Upper lobe of left lung (tissue), 6 donors: ENCODE measurements at regions not wholly inside any gene's neighbourhood (a gene's known extent, or its start where the extent isn't known, plus 50 kb on each side); places are given as distances from the start of the nearest gene placed in this dataset.
"Not testable (repeated sequence)": the region's sequence is repeated elsewhere in the genome, so short reads cannot be mapped to it uniquely, and the experiment has no call there.

Source experiments
- ATAC-seq, 2 donors: fragments of 200-7000 bp; cut with Tn5 transposase; one replicate each; pipeline ENCODE4 v1.9.1; 2022; ENCODE audit warnings: mild to moderate bottlenecking in 2 of 2, moderate library complexity in 2 of 2; ENCODE audit not compliant: low FRiP score in 2 of 2
- DNase-seq, 2 donors: peaks; one replicate each; pipeline ENCODE4 v3.0.0-alpha.2; 2019 to 2020
- H3K27ac ChIP-seq, 4 donors: fragments of 200-600 bp; sonication (generic); one replicate each; pipeline ENCODE4 v1.5.1; 2016 to 2019
- H3K27me3 ChIP-seq, 4 donors: fragments of 200-600 bp; sonication (generic); one replicate each; pipeline ENCODE4 v1.5.1; 2017 to 2019
- H3K36me3 ChIP-seq, 4 donors: fragments of 200-600 bp; sonication (generic); one replicate each; pipeline ENCODE4 v1.5.1; 2016 to 2019
- H3K4me1 ChIP-seq, 4 donors: fragments of 200-600 bp; sonication (generic); one replicate each; pipeline ENCODE4 v1.5.1; 2018 to 2019
- H3K4me3 ChIP-seq, 4 donors: fragments of 200-600 bp; sonication (generic); one replicate each; pipeline ENCODE4 v1.5.1; 2017 to 2019; ENCODE audit warnings: mild to moderate bottlenecking in 2 of 4, moderate library complexity in 1 of 4
- H3K9me3 ChIP-seq, 4 donors: fragments of 200-600 bp; sonication (generic); one replicate each; pipeline ENCODE4 v1.5.1; 2018 to 2019
- CTCF ChIP-seq, 6 experiments: fragments of 450-650 bp in 4 of 6; fragments of 200-600 bp in 2 of 6; sonication (generic) in 2 of 6; IDR thresholded peaks; one replicate each; pipeline ENCODE4 v1.5.1; 2016 to 2019; ENCODE audit warnings: antibody characterized with exemption in 6 of 6
- EP300 ChIP-seq, 4 donors: sonication (generic); formaldehyde crosslinking; IDR thresholded peaks; one replicate each; pipeline ENCODE4 v1.5.1; 2017; ENCODE audit warnings: antibody characterized with exemption in 4 of 4, control low read depth in 2 of 4
- POLR2A ChIP-seq, 4 donors: fragments of 450-650 bp; IDR thresholded peaks; one replicate each; pipeline ENCODE4 v1.5.1; 2016 to 2017; ENCODE audit warnings: antibody characterized with exemption in 4 of 4, mild to moderate bottlenecking in 2 of 4
- POLR2AphosphoS5 ChIP-seq, 2 donors: sonication (generic); formaldehyde crosslinking; IDR thresholded peaks; one replicate each; pipeline ENCODE4 v1.5.1; 2017; ENCODE audit warnings: antibody characterized with exemption in 2 of 2
- WGBS, 2 donors: methylation state at CpG; one replicate each; pipeline ENCODE4 v1.1.5; 2017 to 2018; 5-methylcytosine and 5-hydroxymethylcytosine counted together
- donor health status: DM: no; HTN: no; CAD: no; lungs with moderate emphysema.
- donor health status: DM: no; HTN: yes; CAD: no; lungs with severe emphysema.

- TF ChIP-seq POLR2AphosphoS5 (IDR thresholded peaks at IDR 0.05) = no peak
- TF ChIP-seq POLR2A (IDR thresholded peaks at IDR 0.05) = no peak
- TF ChIP-seq CTCF (IDR thresholded peaks at IDR 0.05) = no peak
- Histone ChIP-seq H3K4me1 (no peaks in the 10 kb centered on the region), H3K36me3 (no peaks in the 10 kb centered on the region), H3K9me3 (no peaks in the 10 kb centered on the region), H3K27ac (peak overlapping the region in 1 of 4 donors; percentile 21), H3K4me3 (no peak overlapping the region), H3K27me3 (peaks cover 0 to under 1% (median 0%) of the 10 kb centered on the region in 4 donors)
- DNase-seq (peak; percentile 19 to 80), ATAC-seq (no peak)
- WGBS, 2 donors = 76 to 90% methylated on average over 2 to 5 of the region's 9 CpGs
Observed at GRCh38 chr14:105857826-105858675, 331.7 kb downstream of the TMEM121 start.

DNA sequence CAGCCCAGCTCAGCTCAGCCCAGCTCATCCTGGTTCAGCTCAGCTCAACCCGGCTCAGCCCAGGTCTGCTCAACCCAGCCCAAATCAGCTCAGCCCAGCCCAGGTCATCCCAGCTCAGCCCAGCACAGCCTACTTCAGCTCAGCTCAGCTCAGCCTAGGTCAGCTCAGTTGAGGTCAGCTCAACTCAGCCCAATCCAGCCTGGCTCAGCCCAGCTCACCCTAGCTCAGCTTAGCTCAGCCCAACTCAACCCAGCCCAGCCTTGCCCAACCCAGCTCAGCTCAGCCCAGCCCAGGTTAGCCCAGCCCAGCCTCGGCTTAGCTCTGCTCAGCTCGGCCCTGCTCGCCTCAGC, 332.3 kb downstream of the TMEM121 start:
- no peaks in the 10 kb centered on the region for H3K36me3 ChIP-seq
- 86% methylated on average over 4 of the region's 4 CpGs; no CpG with 5 or more reads in 1 of the 2 donors for WGBS, 2 donors
- DNase-seq = no peak

DNA sequence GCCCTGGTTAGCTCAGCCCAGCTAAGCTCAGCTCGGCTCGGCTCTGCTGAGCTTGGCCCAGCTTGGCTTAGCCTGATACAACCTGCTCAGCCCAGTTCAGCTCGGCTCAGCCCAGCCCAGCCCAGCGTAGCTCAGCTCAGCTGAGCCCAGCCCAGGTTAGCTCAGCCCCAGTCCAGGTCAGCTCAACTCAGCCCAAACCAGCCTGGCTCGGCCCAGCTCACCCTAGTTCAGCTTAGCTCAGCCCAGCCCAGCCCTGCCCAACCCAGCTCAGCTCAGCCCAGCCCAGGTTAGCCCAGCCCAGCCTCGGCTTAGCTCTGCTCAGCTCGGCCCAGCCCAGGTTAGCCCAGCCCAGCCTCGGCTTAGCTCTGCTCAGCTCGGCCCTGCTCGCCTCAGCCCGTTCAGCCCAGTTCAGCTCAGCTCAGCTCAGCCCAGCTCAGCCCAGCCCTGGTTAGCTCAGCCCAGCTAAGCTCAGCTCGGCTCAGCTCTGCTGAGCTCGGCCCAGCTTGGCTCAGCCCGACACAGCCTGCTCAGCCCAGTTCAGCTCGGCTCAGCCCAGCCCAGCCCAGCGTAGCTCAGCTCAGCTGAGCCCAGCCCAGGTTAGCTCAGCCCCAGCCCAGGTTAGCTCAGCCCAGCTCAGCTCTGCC, 332.8 kb downstream of the TMEM121 start:
- H3K4me1 ChIP-seq, ATAC-seq, H3K36me3 ChIP-seq, H3K9me3 ChIP-seq, H3K27ac ChIP-seq, H3K27me3 ChIP-seq, H3K4me3 ChIP-seq: not testable (repeated sequence)
- peak; percentile 14 to 64 for DNase-seq
- WGBS, 2 donors = 76 to 90% methylated on average over 2 to 16 of the region's 16 CpGs

More for the DNA sequence above, 332.3 kb downstream of the TMEM121 start:
- ATAC-seq = peak in 1 of 2 donors; percentile 2
- no peak for TF ChIP-seq POLR2A (IDR thresholded peaks at IDR 0.05)
- no peak for TF ChIP-seq EP300 (IDR thresholded peaks at IDR 0.05)
- no peak for TF ChIP-seq CTCF (IDR thresholded peaks at IDR 0.05)
- TF ChIP-seq POLR2AphosphoS5 (IDR thresholded peaks at IDR 0.05) = no peak
- peak overlapping the region in 1 of 4 donors; percentile 21 for H3K27ac ChIP-seq
- H3K27me3 ChIP-seq = peaks cover 0 to 6% (median 0%) of the 10 kb centered on the region in 4 donors
- no peak overlapping the region for H3K4me3 ChIP-seq
- no peaks in the 10 kb centered on the region for H3K4me1 ChIP-seq
- no peaks in the 10 kb centered on the region for H3K9me3 ChIP-seq

DNA sequence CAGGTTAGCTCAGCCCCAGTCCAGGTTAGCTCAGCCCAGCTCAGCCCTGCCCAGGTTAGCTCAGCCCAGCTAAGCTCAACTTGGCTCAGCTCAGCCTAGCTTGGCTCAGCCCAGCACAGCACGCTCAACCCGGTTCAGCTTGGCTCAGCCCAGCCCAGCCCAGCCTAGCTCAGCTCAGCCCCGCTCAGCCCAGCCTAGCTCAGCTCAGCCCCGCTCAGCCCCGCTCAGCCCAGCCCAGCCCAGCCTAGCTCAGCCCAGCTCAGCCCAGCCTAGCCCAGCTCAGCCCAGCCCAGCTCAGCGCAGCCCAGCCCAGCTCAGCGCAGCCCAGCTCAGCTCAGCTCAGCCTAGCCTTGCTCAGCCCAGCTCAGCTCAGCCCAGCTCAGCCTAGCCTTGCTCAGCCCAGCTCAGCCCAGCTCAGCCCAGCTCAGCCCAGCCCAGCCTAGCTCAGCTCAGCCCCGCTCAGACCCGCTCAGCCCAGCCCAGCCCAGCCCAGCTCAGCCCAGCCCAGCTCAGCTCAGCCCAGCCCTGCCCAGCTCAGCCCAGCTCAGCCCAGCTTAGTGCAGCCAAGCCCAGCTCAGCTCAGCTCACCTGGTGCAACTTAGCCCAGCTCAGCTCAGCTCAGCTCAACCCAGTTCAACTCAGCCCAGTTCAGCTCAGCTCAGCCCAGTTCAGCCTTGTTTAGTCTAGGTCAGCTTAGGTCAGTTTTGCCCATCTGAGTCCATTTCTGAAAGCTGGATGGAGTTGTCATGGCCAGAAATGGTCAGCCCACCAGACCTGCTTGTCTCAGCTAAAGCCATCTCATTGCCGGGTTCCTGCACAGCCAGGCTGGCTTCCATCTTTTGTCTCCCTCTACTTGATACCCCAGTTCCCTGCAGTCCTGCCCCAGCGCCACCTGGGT, 333.6 kb downstream of the TMEM121 start:
- H3K4me1 ChIP-seq = no peaks in the 10 kb centered on the region
- peaks cover 0 to 7% (median 0%) of the 10 kb centered on the region in 4 donors for H3K27me3 ChIP-seq
- no peaks in the 10 kb centered on the region for H3K36me3 ChIP-seq
- TF ChIP-seq POLR2A (IDR thresholded peaks at IDR 0.05) = no peak
- no peak for TF ChIP-seq CTCF (IDR thresholded peaks at IDR 0.05)
- no peak for TF ChIP-seq EP300 (IDR thresholded peaks at IDR 0.05)
- no peak for TF ChIP-seq POLR2AphosphoS5 (IDR thresholded peaks at IDR 0.05)
- DNase-seq (peak; percentile 15 to 78), ATAC-seq (peak; percentile 1 to 5)
- no peak overlapping the region for H3K27ac ChIP-seq
- 82 to 85% methylated on average over 5 to 9 of the region's 11 CpGs for WGBS, 2 donors
- no peaks in the 10 kb centered on the region for H3K9me3 ChIP-seq
- no peak overlapping the region for H3K4me3 ChIP-seq
